ENCODE measurements at regions not wholly inside any gene's neighbourhood (a gene's known extent, or its start where the extent isn't known, plus 50 kb on each side); places are given as distances from the start of the nearest gene placed in this dataset.

DNA sequence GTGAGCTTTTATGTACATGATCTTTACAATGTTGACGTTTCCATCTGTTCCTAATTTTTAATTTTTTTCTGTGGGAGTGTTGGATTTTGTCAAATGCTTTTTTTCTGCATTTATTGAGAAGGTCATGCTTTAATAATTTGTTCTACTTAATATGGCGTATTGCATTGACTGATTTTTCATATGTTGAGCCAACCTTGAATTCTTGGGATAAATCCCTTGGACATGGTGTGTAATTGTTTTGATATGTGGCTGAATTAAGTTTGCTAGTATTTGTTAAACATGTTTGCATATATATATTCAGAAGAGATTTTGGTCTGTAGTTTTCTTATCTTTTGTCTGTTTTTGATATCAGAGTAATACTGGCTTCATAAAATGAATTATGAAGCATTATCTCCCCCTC, 256.7 kb downstream of the EDEM1 start:
- TF ChIP-seq, protein P1, sequence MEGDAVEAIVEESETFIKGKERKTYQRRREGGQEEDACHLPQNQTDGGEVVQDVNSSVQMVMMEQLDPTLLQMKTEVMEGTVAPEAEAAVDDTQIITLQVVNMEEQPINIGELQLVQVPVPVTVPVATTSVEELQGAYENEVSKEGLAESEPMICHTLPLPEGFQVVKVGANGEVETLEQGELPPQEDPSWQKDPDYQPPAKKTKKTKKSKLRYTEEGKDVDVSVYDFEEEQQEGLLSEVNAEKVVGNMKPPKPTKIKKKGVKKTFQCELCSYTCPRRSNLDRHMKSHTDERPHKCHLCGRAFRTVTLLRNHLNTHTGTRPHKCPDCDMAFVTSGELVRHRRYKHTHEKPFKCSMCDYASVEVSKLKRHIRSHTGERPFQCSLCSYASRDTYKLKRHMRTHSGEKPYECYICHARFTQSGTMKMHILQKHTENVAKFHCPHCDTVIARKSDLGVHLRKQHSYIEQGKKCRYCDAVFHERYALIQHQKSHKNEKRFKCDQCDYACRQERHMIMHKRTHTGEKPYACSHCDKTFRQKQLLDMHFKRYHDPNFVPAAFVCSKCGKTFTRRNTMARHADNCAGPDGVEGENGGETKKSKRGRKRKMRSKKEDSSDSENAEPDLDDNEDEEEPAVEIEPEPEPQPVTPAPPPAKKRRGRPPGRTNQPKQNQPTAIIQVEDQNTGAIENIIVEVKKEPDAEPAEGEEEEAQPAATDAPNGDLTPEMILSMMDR (conservative IDR thresholded peaks at IDR 0.05; ENCODE audit: low read length), result no peak
- TF ChIP-seq EZH2phosphoT487 (IDR thresholded peaks at IDR 0.05; ENCODE audit: borderline replicate concordance, low read depth, low read length), result no peak
- Histone ChIP-seq H4K20me1 (ENCODE audit: insufficient read depth, low read length) (no peaks in the 10 kb centered on the region), H3K9me2 (ENCODE audit: insufficient read depth, low read length) (no peaks in the 10 kb centered on the region), H3K4me3 (ENCODE audit: low read depth, low read length, poor library complexity, severe bottlenecking) (no peak overlapping the region), H3K4me1 (ENCODE audit: insufficient read depth, low read length, poor library complexity, severe bottlenecking) (no peaks in the 10 kb centered on the region), H3K36me3 (ENCODE audit: insufficient read depth, low read length) (no peaks in the 10 kb centered on the region), H3K9me3 (ENCODE audit: low read length) (no peaks in the 10 kb centered on the region), H3K4me2 (ENCODE audit: low read length) (no peak overlapping the region), H3K79me2 (ENCODE audit: insufficient read depth, low read depth, low read length) (no peaks in the 10 kb centered on the region), H3K27ac (ENCODE audit: low read depth, low read length, poor library complexity, severe bottlenecking) (no peak overlapping the region), H2AFZ (ENCODE audit: low read length) (no peak overlapping the region)
- no peak for DNase-seq (ENCODE audit: low spot score)
- ChIA-PET CTCF (ENCODE audit: unreplicated experiment) (no interaction called here), POLR2A (interaction anchor here (1.1 kb wide), 1 partner anchor 9 kb away, joined by 4 read pairs; no protein-coding TSS in a partner anchor)
- intact Hi-C loops (cut with micrococcal nuclease; ENCODE audit: unreplicated experiment), result no loop called here
- no TSS peak for BruUV-seq (replicated peaks)

DNA sequence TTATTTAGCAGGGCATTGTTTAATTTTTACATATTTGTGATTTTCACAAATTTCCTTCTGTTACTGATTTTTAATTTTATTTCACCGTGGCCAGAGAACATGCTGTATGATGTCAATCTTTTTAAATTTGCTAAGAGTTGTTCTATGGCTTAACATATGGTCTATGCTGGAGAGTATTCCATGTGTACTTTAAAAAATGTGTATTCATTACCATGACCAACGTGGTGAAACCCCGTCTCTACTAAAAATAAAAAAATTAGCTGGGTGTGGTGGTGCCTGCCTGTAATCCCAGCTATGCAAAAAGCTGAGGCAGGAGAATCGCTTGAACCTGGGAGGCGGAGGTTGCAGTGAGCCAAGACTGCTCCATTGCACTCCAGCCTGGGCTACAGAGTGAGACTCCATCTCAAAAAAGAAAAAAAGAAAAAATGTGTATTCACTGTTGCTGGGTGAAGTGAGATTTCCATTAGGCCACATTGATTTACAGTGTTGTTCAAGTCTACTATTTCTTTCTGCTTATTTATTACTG, 258.2 kb downstream of the EDEM1 start:
- TF ChIP-seq EZH2phosphoT487 (IDR thresholded peaks at IDR 0.05; ENCODE audit: borderline replicate concordance, low read depth, low read length), result no peak
- TF ChIP-seq, protein P1 (conservative IDR thresholded peaks at IDR 0.05; ENCODE audit: low read length), result no peak
- CTCF ChIA-PET (ENCODE audit: unreplicated experiment), result no interaction called here
- H3K4me2 ChIP-seq (ENCODE audit: low read length), result no peak overlapping the region

DNA sequence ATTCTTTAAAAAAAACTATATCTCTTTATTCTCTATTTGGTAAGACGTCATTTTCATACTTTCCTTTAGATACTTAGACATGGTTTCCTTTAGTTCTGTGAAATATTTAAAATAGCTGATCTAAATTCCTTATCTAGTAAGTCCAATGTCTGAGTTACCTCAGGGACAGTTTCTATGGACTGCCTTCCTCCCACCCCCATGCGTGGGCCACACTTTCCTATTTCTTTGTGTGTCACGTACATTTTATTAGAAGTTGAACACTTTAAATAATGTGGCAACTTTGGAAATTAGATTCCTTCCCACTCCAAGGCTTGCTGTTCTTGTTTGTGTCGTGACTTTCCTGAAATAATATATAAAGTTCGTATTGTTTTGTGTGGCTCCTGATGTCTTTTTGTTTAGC, 260.7 kb downstream of the EDEM1 start:
- ChIA-PET CTCF (ENCODE audit: unreplicated experiment) (no interaction called here), POLR2A (interaction anchor here (0.7 kb wide), 1 partner anchor 97 kb away, joined by 3 read pairs; no protein-coding TSS in a partner anchor)
- Histone ChIP-seq H3K36me3 (ENCODE audit: insufficient read depth, low read length) (no peaks in the 10 kb centered on the region), H2AFZ (ENCODE audit: low read length) (no peak overlapping the region), H3K4me3 (ENCODE audit: low read depth, low read length, poor library complexity, severe bottlenecking) (no peak overlapping the region), H3K4me1 (ENCODE audit: insufficient read depth, low read length, poor library complexity, severe bottlenecking) (no peaks in the 10 kb centered on the region), H3K9me3 (ENCODE audit: low read length) (no peaks in the 10 kb centered on the region), H3K9me2 (ENCODE audit: insufficient read depth, low read length) (no peaks in the 10 kb centered on the region), H3K27ac (ENCODE audit: low read depth, low read length, poor library complexity, severe bottlenecking) (no peak overlapping the region), H3K79me2 (ENCODE audit: insufficient read depth, low read depth, low read length) (no peaks in the 10 kb centered on the region), H3K4me2 (ENCODE audit: low read length) (no peak overlapping the region), H4K20me1 (ENCODE audit: insufficient read depth, low read length) (no peaks in the 10 kb centered on the region)
- BruUV-seq (replicated peaks), result no TSS peak
- intact Hi-C loops (cut with micrococcal nuclease; ENCODE audit: unreplicated experiment), result no loop called here
- DNase-seq (ENCODE audit: low spot score), result no peak
- TF ChIP-seq, protein P1 (conservative IDR thresholded peaks at IDR 0.05; ENCODE audit: low read length), result no peak
- TF ChIP-seq EZH2phosphoT487 (IDR thresholded peaks at IDR 0.05; ENCODE audit: borderline replicate concordance, low read depth, low read length), result no peak

More for the DNA sequence above, 258.2 kb downstream of the EDEM1 start:
- intact Hi-C loops (cut with micrococcal nuclease; ENCODE audit: unreplicated experiment), result no loop called here
- no peaks in the 10 kb centered on the region for H3K36me3 ChIP-seq (ENCODE audit: insufficient read depth, low read length)
- H3K9me2 ChIP-seq (ENCODE audit: insufficient read depth, low read length), result no peaks in the 10 kb centered on the region
- H4K20me1 ChIP-seq (ENCODE audit: insufficient read depth, low read length), result no peaks in the 10 kb centered on the region
- no TSS peak for BruUV-seq (replicated peaks)
- no peaks in the 10 kb centered on the region for H3K4me1 ChIP-seq (ENCODE audit: insufficient read depth, low read length, poor library complexity, severe bottlenecking)
- no peak overlapping the region for H3K4me3 ChIP-seq (ENCODE audit: low read depth, low read length, poor library complexity, severe bottlenecking)
- DNase-seq (ENCODE audit: low spot score), result no peak
- H2AFZ ChIP-seq (ENCODE audit: low read length), result no peak overlapping the region
- no peak overlapping the region for H3K27ac ChIP-seq (ENCODE audit: low read depth, low read length, poor library complexity, severe bottlenecking)
- POLR2A ChIA-PET, result interaction anchor here (1.0 to 1.3 kb wide), 2 partner anchors 11 to 13 kb away, joined by 3 to 5 read pairs; no protein-coding TSS in a partner anchor
- no peaks in the 10 kb centered on the region for H3K9me3 ChIP-seq (ENCODE audit: low read length)
- no peaks in the 10 kb centered on the region for H3K79me2 ChIP-seq (ENCODE audit: insufficient read depth, low read depth, low read length)

All from OCI-LY7 (cell line).